ENCODE measurements at regions not wholly inside any gene's neighbourhood (a gene's known extent, or its start where the extent isn't known, plus 50 kb on each side); places are given as distances from the start of the nearest gene placed in this dataset.

DNA sequence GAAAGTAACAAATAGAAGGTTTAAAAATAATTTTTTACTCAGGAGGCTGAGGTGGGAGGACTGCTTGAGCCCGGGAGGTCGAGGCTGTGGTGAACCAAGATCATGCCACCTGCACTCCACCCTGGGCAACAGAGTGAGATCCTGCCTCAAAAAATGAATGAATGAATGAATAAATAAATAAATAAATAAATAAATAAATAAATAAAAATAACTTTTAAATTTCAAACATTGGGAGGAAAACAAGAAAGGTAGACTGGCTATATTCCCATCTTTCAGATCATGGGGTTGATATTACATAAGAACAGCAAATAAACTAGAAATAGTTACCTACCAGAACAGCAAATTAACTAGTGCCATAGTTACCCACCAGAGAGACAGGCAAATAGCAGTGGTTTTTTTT lies 75.7 kb downstream of the LHX2 start:
- TF ChIP-seq, protein P1, sequence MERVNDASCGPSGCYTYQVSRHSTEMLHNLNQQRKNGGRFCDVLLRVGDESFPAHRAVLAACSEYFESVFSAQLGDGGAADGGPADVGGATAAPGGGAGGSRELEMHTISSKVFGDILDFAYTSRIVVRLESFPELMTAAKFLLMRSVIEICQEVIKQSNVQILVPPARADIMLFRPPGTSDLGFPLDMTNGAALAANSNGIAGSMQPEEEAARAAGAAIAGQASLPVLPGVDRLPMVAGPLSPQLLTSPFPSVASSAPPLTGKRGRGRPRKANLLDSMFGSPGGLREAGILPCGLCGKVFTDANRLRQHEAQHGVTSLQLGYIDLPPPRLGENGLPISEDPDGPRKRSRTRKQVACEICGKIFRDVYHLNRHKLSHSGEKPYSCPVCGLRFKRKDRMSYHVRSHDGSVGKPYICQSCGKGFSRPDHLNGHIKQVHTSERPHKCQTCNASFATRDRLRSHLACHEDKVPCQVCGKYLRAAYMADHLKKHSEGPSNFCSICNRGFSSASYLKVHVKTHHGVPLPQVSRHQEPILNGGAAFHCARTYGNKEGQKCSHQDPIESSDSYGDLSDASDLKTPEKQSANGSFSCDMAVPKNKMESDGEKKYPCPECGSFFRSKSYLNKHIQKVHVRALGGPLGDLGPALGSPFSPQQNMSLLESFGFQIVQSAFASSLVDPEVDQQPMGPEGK (CRISPR knock-in tag; IDR thresholded peaks at IDR 0.05; ENCODE audit: borderline replicate concordance), result no peak
- no peak for TF ChIP-seq TCF4 (CRISPR knock-in tag; IDR thresholded peaks at IDR 0.05; ENCODE audit: borderline replicate concordance)
- TF ChIP-seq GLIS3 (CRISPR knock-in tag; IDR thresholded peaks at IDR 0.05), result no peak
- no peak for TF ChIP-seq SNAI2 (CRISPR knock-in tag; IDR thresholded peaks at IDR 0.05)
- TF ChIP-seq ZC3H10 (CRISPR knock-in tag; IDR thresholded peaks at IDR 0.05), result no peak
- TF ChIP-seq ZFP3 (CRISPR knock-in tag; IDR thresholded peaks at IDR 0.05), result no peak
- TF ChIP-seq, protein P2, sequence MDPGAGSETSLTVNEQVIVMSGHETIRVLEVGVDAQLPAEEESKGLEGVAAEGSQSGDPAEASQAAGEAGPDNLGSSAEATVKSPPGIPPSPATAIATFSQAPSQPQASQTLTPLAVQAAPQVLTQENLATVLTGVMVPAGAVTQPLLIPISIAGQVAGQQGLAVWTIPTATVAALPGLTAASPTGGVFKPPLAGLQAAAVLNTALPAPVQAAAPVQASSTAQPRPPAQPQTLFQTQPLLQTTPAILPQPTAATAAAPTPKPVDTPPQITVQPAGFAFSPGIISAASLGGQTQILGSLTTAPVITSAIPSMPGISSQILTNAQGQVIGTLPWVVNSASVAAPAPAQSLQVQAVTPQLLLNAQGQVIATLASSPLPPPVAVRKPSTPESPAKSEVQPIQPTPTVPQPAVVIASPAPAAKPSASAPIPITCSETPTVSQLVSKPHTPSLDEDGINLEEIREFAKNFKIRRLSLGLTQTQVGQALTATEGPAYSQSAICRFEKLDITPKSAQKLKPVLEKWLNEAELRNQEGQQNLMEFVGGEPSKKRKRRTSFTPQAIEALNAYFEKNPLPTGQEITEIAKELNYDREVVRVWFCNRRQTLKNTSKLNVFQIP (CRISPR knock-in tag; IDR thresholded peaks at IDR 0.05; ENCODE audit: borderline replicate concordance, low read depth), result no peak
- no peak for TF ChIP-seq TOX (CRISPR knock-in tag; IDR thresholded peaks at IDR 0.05; ENCODE audit: borderline replicate concordance)
- TF ChIP-seq PPARA (CRISPR knock-in tag; IDR thresholded peaks at IDR 0.05; ENCODE audit: borderline replicate concordance), result no peak
- no peak for TF ChIP-seq ZFP30 (CRISPR knock-in tag; IDR thresholded peaks at IDR 0.05)
- TF ChIP-seq, protein P3, sequence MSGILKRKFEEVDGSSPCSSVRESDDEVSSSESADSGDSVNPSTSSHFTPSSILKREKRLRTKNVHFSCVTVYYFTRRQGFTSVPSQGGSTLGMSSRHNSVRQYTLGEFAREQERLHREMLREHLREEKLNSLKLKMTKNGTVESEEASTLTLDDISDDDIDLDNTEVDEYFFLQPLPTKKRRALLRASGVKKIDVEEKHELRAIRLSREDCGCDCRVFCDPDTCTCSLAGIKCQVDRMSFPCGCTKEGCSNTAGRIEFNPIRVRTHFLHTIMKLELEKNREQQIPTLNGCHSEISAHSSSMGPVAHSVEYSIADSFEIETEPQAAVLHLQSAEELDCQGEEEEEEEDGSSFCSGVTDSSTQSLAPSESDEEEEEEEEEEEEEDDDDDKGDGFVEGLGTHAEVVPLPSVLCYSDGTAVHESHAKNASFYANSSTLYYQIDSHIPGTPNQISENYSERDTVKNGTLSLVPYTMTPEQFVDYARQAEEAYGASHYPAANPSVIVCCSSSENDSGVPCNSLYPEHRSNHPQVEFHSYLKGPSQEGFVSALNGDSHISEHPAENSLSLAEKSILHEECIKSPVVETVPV (CRISPR knock-in tag; IDR thresholded peaks at IDR 0.05), result no peak
- no peak for TF ChIP-seq ARNTL (CRISPR knock-in tag; IDR thresholded peaks at IDR 0.05; ENCODE audit: borderline replicate concordance, low read depth)
- TF ChIP-seq, protein P4, sequence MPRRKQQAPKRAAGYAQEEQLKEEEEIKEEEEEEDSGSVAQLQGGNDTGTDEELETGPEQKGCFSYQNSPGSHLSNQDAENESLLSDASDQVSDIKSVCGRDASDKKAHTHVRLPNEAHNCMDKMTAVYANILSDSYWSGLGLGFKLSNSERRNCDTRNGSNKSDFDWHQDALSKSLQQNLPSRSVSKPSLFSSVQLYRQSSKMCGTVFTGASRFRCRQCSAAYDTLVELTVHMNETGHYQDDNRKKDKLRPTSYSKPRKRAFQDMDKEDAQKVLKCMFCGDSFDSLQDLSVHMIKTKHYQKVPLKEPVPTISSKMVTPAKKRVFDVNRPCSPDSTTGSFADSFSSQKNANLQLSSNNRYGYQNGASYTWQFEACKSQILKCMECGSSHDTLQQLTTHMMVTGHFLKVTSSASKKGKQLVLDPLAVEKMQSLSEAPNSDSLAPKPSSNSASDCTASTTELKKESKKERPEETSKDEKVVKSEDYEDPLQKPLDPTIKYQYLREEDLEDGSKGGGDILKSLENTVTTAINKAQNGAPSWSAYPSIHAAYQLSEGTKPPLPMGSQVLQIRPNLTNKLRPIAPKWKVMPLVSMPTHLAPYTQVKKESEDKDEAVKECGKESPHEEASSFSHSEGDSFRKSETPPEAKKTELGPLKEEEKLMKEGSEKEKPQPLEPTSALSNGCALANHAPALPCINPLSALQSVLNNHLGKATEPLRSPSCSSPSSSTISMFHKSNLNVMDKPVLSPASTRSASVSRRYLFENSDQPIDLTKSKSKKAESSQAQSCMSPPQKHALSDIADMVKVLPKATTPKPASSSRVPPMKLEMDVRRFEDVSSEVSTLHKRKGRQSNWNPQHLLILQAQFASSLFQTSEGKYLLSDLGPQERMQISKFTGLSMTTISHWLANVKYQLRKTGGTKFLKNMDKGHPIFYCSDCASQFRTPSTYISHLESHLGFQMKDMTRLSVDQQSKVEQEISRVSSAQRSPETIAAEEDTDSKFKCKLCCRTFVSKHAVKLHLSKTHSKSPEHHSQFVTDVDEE (CRISPR knock-in tag; IDR thresholded peaks at IDR 0.05), result no peak
- no peak for TF ChIP-seq ISL1 (CRISPR knock-in tag; IDR thresholded peaks at IDR 0.05)
